CMK (cell line): ENCODE measurements at regions not wholly inside any gene's neighbourhood (a gene's known extent, or its start where the extent isn't known, plus 50 kb on each side); places are given as distances from the start of the nearest gene placed in this dataset.

Source experiments
- DNase-seq: peaks from one replicate; pipeline ENCODE4 v3.0.0-alpha.2; 2010; ENCODE audit warnings: low read depth

DNA sequence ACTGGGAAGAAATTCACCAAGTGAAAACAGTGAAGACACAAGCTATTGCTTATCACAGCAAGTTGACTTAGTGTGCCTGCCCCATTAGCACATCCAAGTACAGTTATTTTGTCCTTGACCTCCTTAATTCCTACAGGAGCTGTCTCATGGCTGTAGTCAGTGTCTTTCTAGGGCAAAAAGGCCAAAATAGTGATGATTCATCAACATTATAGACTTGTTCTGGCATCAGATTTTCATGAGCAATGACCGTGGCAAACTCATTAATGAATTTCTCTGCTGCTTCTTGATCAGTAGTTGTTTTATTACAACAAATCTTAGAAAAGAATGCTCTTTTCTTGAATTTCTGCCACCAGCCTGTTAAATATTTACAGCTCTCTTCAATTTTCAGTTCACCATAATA, 1169.3 kb upstream of the DDX18 start:
- DNase-seq = no peak

DNA sequence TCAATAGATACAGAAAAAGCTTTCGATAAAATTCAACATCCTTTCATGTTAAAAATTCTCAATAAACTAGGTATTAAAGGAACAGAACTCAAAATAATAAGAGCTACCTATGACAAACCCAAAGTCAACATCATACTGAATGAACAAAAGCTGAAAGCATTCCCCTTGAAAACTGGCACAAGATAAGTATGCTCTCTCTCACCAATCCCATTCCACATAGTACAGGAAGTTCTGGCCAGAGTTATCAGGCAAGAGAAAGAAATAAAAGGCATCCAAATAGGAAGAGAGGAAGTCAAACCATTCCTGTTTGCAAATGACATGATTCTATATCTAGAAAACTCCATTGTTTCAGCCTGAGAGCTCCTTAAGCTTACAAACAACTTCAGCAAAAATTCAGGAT, 1145.8 kb upstream of the DDX18 start:
- no peak for DNase-seq

DNA sequence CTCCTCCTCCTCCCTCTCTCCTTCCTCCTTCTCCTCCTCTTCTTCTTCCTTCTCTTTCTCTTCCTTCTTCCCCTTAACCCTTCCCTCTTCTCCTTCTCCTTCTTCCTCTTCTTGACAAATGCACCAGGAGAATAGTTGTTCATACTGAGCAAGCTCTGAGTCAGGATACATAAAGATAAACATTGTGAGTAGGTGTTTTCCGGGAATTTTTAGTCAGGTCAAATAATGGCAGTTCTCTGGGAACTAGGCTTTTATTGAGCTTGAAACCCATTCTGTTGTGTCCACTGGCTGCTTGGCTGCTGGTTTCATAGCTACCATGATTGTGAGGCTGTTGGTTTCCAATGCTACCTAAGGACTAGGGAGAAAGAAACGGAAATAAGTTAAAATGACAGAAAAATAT, 1144.7 kb upstream of the DDX18 start:
- no peak for DNase-seq

DNA sequence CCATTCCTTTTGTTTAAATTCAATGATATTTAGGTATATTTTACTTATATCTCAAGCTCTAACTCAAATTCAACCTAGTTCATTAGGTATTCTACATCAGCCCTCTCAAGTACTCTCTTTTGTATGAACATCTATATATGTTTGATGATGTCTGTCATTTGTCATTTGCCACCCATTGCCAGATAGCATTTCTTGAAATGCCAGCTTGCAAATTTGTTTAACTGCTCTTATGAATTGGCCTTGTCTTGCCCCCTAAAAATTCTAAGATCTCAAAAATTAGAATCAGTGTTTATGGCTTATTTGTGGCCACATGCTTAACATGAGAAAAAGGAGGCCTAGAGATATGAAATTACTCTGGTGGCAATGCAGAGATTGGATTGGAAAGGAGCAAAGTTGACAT, 1140.3 kb upstream of the DDX18 start:
- no peak for DNase-seq

DNA sequence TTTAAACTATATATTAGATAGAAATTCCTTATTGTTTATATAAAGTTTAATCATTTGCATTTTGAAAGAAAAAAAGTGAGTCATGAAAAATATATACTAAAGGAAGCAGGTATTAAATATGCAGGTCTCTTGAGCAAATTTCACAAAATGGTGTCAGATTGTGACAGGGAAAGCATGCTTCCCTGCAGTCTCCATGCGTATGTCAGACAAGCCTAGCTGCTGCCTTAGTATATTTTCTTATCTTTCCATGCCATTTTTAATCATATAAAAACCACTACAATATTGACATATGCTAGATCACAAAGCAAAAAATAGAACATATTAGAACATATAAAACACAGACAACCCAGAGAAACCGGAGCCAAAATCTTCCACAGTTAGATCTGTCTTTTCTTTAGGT, 1137.7 kb upstream of the DDX18 start:
- DNase-seq = no peak

DNA sequence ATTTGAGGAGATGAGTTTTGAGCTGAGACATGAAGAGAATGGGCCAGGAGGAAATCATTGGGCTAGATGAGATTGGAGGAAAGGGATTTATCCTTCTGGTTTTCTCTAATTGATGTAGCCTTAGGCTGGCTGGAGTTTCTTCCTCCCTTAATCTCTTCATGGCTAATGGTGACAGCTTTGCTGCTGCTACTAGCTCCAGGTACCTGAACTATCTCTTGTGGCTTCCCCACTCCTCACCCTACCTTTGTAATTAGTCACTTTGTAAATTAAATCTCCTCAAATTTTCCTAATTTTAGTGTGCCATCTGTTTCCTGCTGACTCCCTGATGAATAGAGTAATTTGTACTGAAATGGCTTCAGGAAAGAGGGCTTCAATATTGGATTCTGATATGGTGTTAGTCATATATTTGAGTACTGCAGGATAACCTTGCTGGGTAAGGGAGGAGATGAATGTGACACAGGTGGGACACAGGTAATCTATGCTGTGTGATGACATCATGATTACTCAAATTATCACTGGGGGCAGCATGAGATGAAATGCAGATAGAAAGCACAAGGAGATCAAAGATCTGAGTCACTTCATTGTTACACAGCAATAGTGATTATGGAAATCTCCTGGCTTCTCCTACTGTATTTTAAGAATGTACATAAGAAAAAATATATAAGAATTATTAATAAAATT, 1134.1 kb upstream of the DDX18 start:
- no peak for DNase-seq

DNA sequence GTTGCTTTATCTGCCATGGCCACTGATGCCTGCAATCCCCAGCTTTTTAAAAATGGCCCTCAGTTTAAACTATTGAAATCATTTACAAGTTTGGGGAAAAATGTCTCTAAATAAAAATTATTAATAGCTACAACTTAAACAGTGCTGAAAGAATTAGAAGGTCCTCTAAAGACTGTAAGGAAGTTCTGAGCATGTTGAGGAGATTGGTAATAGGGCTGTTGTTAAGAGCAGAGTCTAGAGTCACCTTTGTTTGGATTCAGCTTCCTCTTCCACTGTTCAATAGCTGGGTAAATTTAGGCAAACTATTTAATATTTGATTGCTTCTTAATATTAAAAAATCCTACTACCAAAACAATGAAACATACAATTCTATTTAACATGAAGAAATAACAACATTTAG, 1127.1 kb upstream of the DDX18 start:
- no peak for DNase-seq

DNA sequence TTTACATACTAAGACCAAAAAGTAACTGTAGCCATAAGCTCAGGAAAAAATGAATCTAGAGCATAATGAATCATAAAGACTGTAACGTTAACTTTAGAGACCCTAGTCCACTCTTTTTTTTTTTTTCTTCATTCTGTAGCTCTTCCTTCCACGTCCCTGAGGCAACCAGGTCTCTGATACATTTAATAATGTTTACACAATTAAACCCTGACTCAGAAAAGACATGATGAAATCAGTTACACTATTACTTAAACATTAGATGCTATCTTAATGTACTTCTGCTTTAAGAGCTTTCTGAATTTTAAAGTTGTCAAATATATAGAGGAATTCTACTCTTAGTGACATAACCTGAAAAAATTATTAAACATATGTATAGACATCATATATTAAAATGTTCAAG, 1121.5 kb upstream of the DDX18 start:
- DNase-seq = no peak

DNA sequence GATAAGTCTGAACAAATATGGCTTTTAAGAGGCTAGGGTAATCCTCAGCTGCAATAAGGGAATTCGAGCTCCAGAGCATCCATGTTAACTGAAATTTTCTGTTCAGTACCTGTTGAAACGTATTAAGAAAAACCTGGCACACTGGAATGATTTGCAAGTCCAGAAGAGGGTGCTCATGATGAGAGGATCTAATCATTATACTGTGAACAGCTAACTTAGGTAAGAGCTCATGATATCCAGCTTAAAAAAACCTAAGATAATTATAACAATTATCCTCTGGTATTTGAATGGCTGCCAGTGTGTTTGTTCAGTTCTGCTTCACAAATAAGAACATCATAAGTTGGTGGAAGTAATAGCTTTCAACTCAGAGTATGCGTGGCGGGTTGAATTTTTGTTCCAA, 1118.3 kb upstream of the DDX18 start:
- no peak for DNase-seq

DNA sequence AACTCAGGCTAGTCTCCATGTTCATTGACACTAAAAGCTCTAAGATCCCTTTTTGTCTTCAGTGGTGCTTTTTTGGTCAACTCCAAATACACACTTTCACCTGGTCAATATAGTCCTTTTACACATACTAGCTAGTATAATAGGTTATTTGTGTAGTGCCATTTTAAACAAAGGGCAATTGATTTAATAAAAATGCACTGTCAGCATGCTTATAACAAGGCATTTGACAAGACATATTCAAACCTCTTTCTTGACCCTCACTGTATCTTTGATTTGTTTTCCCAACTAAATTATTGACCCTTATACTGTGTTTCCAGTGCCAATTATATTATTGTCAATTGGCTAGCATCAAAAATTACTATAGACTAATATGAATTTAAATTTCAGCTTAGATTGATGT, 1117.6 kb upstream of the DDX18 start:
- no peak for DNase-seq

DNA sequence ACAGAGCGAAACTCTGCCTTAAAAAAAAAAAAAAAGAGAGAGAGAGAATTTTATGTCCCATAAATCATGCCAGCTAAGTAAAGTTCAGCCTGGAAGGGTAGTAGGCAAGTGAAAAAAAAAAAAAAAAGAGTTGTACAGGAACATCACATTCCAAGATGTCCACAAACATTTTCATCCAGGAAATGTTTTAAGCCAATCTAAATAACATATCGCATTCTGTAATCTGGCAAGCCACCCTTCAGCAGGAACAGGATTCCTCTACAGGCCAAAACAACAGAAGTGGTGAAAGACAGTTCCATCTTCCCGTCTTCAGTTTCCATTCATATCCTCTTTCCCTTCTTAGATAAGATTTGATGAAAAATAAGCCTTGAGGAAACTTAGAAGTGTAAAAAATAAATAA, 1108.1 kb upstream of the DDX18 start:
- DNase-seq = no peak

DNA sequence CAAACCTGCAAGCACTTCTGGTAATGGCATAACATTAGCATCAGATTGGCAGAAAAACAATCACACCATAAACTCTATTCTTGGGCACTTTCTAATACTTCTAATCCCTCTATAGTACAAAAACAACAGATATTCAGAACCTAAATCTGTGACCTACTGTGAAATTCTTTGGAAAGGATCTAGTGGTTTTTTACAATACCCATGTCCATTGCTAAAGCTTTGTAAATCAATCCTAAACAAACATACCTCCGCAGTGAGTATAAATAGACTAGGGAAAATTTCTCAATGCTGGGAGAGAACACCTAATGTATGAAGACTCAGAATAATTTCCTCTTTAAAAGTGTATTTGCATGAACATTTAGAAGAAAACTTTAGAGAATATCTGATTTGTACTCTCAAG, 1098.5 kb upstream of the DDX18 start:
- DNase-seq = no peak

DNA sequence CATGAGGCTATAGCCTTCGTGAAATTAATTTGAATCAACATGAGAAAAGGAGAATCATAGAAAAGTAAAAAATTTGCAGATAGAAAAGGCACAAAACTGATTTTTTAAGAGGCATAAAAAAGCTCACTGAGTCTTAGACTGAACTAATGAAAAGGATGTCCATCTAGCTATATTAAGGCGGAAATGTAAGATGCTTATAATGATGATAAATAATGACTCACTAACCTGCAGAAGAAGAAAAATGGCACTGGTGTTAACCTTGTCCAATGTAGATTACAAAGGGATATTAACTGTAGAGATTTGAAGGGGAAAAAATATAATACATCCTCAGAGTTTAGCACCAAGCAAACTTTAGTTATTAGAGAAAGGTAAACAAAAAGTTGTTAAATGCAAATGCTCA, 1098.0 kb upstream of the DDX18 start:
- no peak for DNase-seq

DNA sequence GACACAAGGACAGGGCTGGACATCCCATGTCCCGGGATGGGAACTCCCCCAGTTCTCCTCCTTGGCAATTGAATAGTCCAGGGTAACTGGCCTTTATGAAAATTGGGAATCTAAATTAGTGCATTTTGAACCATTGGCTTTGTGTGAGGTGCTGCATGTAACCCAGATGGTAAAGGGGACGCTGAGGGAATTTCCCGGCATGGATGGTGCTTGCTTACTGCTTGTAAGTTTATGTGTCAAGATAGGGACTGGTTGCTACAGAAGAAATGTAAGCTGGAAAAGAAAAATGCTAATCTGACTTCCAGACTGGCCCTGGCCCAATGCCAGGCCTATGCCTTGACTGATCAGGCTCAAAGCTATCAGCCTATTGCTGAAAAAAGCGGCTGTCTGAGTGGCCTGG, 1096.7 kb upstream of the DDX18 start:
- no peak for DNase-seq

DNA sequence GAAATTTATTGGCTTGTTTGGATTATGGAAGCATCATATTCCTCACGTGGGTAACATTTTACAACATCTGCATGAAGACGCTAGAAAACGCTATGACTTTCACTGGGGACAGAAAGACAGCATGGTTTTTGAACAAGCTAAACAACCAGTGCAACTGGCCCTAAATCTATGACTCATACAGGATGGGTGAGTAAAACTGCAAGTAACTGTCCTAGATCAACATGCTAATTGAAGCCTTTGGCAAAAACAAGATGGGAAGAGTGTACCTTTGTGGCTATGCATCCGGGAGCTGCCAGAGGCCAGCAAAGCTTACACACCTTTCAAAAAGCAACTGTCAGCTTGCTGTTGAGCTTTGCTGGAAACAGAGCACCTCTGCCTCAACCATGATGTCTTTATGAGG, 1096.0 kb upstream of the DDX18 start:
- no peak for DNase-seq

DNA sequence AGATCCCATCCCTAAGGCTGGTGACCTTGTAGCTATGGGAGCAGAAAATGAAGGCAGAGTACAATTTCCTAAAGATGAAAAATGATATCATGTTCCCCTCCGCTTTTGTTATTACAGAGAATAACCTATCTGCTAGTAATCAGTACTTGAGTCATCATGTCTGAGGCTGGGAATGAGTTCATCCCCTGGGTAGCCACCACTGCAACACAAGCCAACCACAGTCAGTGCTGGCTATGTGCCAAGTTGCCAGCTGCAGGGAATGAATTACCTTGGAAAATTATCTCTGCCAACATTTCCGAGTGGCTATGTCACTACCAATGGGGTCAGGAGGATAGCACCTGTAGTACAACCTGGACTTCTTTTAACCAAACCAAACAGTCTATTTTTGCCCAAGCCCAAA, 1094.7 kb upstream of the DDX18 start:
- DNase-seq = no peak

DNA sequence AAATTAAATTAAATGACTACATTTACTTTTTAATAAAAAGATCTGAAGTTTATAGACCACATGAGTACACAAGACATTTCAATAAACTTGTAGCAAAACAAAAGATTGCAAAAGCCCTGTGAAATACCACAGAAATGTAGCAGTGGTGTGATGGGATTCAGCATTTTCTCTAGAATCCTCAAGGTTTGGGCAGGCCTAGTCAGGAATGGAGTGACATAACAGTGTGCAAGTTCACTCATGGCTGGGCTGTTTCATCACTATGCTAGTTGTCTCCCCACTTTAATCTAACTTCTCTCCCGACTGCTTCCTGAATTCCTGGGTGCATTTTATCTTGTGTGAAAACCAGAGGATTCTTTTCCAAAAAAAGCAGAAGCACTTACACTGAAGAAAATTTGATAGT, 1089.9 kb upstream of the DDX18 start:
- DNase-seq = no peak

DNA sequence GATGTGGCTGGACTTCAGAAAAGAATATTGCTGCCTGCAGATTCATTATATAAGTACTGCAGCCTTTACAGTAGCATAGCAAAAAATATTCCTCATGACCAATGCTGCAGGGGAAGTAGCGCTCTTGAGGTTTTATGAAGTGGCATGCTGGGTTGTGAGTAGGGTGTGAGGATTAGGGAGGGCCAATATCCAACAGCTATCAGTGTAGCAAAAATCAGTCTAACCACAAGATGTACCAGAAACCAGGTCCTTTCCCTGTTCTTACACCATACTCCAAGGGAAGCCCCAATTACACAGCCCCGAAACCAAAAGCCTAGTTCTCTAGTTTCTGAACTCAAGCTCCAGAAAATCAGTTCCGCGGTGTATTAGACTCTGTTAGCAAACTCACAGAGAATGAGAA, 1082.2 kb upstream of the DDX18 start:
- no peak for DNase-seq

DNA sequence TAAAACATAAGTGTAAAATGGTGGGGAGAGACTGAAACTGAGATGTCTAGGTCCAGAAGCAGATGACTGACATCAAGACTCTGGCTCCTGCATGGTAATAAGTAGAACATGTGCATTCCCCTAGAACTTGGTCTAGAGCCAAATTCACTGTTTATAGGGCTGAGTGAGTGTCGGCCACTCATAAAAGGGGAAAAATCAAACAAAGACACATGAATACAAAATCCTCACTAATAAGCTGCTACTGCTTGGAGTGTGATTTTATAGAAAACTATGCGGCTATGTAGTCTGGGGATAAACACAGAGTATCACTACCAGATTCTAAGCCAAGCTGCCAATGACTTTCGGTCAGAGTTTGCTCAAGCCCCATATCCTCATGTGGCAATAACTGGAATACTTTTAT, 1080.8 kb upstream of the DDX18 start:
- no peak for DNase-seq

DNA sequence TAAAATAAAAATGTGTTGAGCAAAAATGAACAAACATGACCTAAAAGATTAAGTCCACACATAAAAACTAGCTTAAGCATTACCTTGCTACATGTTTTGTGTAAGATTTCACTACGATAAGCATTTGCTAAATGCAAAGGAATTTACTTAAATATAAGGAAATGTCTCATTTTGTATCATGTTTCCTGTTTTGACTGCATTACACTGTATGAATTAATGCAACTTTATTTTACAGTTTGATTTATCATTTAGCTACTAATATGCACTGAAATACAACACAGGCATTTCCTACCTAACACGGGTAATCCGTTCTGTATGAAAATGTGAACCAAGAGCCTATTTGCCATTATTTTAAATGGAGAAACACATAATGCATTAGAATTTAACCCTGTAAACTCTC, 1076.5 kb upstream of the DDX18 start:
- DNase-seq = no peak

DNA sequence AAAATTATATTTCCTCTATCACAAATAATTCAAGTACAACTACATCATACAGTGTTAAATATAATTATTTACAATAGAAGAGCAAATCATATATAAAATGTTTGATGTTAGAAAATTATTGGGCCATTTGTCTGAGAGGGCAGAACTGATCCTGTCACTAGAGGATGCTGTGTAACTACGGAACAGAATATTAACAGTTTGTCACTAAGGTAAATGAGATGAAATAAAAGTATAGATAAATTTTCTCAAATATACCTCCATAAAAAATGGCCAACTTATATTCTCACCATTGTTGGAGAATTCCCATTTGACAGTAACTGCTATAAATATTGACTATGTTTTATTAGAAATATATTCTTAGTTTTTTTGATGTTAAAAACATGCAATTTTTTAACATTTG, 1067.4 kb upstream of the DDX18 start:
- no peak for DNase-seq

DNA sequence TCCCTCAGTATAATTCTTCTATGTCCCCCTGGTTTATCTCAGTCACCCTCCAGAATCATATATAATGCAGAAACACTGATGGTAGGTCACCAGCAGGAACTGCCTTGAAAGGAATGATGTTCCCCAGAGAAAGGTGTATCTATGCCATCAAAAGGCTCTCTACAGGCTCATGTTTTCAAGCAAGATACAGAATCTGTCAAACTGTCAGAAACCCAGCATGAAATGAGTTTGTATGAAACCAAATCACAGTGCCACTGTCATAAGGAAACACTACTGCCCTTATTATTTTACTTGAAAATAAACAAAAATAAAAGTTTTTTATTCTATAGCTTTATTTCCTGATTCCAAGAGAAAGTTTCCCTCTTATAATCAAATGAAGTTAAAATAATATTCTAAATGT, 1064.5 kb upstream of the DDX18 start:
- DNase-seq = no peak

DNA sequence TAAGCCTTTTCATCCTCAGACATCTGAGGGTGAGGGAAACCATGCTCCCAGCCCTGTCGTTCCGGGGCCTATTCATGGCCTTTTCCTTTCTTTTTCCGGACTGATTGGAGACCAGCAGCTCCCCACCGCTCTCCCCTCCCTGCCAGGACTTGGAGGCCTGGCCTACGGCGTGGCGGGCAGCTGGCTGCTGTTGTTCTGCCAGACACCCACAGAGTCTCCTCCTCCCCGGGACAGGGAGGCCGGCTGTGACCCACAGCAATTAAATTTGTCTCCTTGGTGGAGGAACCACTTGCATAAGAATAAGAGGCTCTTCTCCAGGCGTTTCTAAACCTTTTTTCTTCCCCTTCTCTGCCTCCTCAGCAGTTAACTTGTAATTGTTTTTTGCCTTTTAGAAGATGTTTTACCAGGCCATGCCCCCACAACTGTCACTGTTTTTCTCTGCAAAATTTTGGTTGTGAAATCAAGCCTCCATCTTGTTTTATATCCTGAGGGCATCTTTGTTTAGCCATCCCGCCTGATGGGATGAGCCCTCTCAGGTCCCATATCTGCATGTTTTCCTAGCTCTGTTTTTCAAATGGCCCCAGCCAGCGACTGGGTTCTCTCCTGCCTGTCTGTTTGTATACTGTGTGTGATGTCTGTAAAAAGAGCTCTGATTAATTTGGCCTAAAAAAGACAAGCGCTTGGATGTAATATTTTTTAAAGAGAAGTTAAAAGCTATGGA, 1060.0 kb upstream of the DDX18 start:
- no peak for DNase-seq

DNA sequence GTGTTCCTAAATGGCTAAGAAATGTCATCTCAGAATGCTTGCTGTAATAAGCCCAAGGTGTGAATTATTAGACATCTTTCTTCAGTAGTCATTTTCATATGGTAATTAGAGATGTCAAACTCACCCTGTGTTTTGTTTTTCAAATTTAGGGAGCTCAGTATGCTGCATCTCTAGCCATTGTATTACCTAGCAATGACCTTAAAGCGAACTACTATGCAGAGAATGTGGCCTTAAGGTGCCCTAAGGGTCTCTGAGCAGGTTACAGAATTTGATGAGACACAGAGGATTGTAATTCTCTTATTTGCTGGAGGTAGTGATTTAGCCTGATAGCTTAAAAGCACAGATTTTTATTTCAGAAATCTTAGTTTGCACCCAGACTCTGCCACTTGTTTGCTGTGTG, 1052.6 kb upstream of the DDX18 start:
- no peak for DNase-seq
